Neuronal stem cell (in vitro differentiated cells): ENCODE measurements at regions not wholly inside any gene's neighbourhood (a gene's known extent, or its start where the extent isn't known, plus 50 kb on each side); places are given as distances from the start of the nearest gene placed in this dataset.

ENCODE experiments used
- DNase-seq: peaks from one replicate; pipeline ENCODE4 v3.0.0-alpha.2; 2013; ENCODE audit warnings: low spot score
- H2AFZ ChIP-seq: one replicate; pipeline ENCODE4 v1.6.1; 2013; ENCODE audit warnings: mild to moderate bottlenecking, low read length, inconsistent platforms
- H2AK5ac ChIP-seq: 2 replicates; pipeline ENCODE4 v1.6.1; 2013; ENCODE audit warnings: low read depth, mild to moderate bottlenecking, inconsistent platforms, low read length, moderate library complexity, mixed read lengths
- H2BK120ac ChIP-seq: 2 replicates; pipeline ENCODE4 v1.6.1; 2013; ENCODE audit warnings: low read depth, mild to moderate bottlenecking, inconsistent platforms, low read length, moderate library complexity, mixed read lengths
- H2BK12ac ChIP-seq: one replicate; pipeline ENCODE4 v1.6.1; 2013; ENCODE audit warnings: low read length, inconsistent platforms
- H2BK15ac ChIP-seq: 2 replicates; pipeline ENCODE4 v1.6.1; 2013; ENCODE audit warnings: mild to moderate bottlenecking, low read length, inconsistent platforms, mixed read lengths
- H2BK5ac ChIP-seq: one replicate; pipeline ENCODE4 v1.6.1; 2013; ENCODE audit warnings: inconsistent platforms, mild to moderate bottlenecking, low read length, moderate library complexity
- H3K14ac ChIP-seq: one replicate; pipeline ENCODE4 v1.6.1; 2013; ENCODE audit warnings: low read length, inconsistent platforms
- H3K18ac ChIP-seq: 2 replicates; pipeline ENCODE4 v1.6.1; 2013; ENCODE audit warnings: low read length, inconsistent platforms
- H3K23ac ChIP-seq: 2 replicates; pipeline ENCODE4 v1.6.1; 2013; ENCODE audit warnings: low read depth, mild to moderate bottlenecking, mixed read lengths, low read length, inconsistent platforms; ENCODE audit not compliant: poor library complexity
- H3K27ac ChIP-seq: replicated peaks from 3 replicates; pipeline ENCODE4 v1.5.1; 2013; ENCODE audit warnings: low read length, inconsistent platforms
- H3K27me3 ChIP-seq, 3 experiments: 2 replicates each; pipeline ENCODE4 v1.6.1; 2013; ENCODE audit warnings: low read length in 3 of 3, mild to moderate bottlenecking in 2 of 3, inconsistent platforms in 1 of 3, low read depth in 1 of 3, mixed read lengths in 1 of 3, moderate library complexity in 1 of 3; ENCODE audit not compliant: control insufficient read depth in 3 of 3, insufficient read depth in 3 of 3
- H3K36me3 ChIP-seq, 2 donors: replicated peaks in 1 of 2; 2 replicates each; pipeline ENCODE4 v1.6.1; 2013; ENCODE audit warnings: low read length in 2 of 2; ENCODE audit not compliant: control insufficient read depth in 2 of 2, insufficient read depth in 2 of 2
- H3K4ac ChIP-seq: 2 replicates; pipeline ENCODE4 v1.6.1; 2013; ENCODE audit warnings: inconsistent platforms, mild to moderate bottlenecking, low read length, moderate library complexity
- H3K4me1 ChIP-seq, 2 donors: 1 replicate in 1 of 2; 2 replicates in 1 of 2; pipeline ENCODE4 v1.6.1; 2013; ENCODE audit warnings: low read length in 2 of 2, low read depth in 1 of 2; ENCODE audit not compliant: control insufficient read depth in 2 of 2, insufficient read depth in 1 of 2
- H3K4me2 ChIP-seq: one replicate; pipeline ENCODE4 v1.6.1; 2013; ENCODE audit warnings: mild to moderate bottlenecking, low read length, inconsistent platforms; ENCODE audit not compliant: insufficient read depth, poor library complexity, severe bottlenecking
- H3K4me3 ChIP-seq, 2 donors: 2 replicates each; pipeline ENCODE4 v1.5.1; 2013; ENCODE audit warnings: low read length in 2 of 2, mild to moderate bottlenecking in 2 of 2, inconsistent platforms in 1 of 2, moderate library complexity in 1 of 2
- H3K79me1 ChIP-seq: one replicate; pipeline ENCODE4 v1.6.1; 2013; ENCODE audit warnings: low read depth, mild to moderate bottlenecking, inconsistent platforms, low read length, moderate library complexity
- H3K9ac ChIP-seq: one replicate; pipeline ENCODE4 v1.6.1; 2013; ENCODE audit warnings: mild to moderate bottlenecking, low read depth, low read length, inconsistent platforms; ENCODE audit not compliant: poor library complexity
- H3K9me3 ChIP-seq, 2 donors: replicated peaks in 1 of 2; 2 replicates each; pipeline versions ENCODE3 to v1.6.1; 2013; ENCODE audit warnings: low read length in 2 of 2, mild to moderate bottlenecking in 2 of 2, inconsistent platforms in 1 of 2, low read depth in 1 of 2, mixed read lengths in 1 of 2, moderate library complexity in 1 of 2; ENCODE audit not compliant: control insufficient read depth in 2 of 2, insufficient read depth in 1 of 2
- H4K8ac ChIP-seq: one replicate; pipeline ENCODE4 v1.6.1; 2013; ENCODE audit warnings: low read depth, mild to moderate bottlenecking, inconsistent platforms, low read length, moderate library complexity
- H4K91ac ChIP-seq: one replicate; pipeline ENCODE4 v1.6.1; 2013; ENCODE audit warnings: low read length, low read depth, mild to moderate bottlenecking, inconsistent platforms; ENCODE audit not compliant: poor library complexity
- WGBS, 2 donors: extraction: QIAGEN DNeasy Blood & Tissue Kit; methylation state at CpG; one replicate each; pipeline ENCODE4 v1.1.7; 2013; ENCODE audit warnings: missing lambda C conversion rate in 2 of 2, mixed read lengths in 1 of 2; ENCODE audit not compliant: insufficient read length in 2 of 2, insufficient replicate concordance in 1 of 2; ENCODE audit errors: extremely low coverage in 2 of 2; 5-methylcytosine and 5-hydroxymethylcytosine counted together

- Histone ChIP-seq H3K4me3 (no peak overlapping the region), H3K4me2 (no peak overlapping the region), H2BK12ac (no peak overlapping the region), H2AK5ac (no peak overlapping the region), H4K91ac (no peak overlapping the region), H2BK5ac (no peak overlapping the region), H3K4ac (no peak overlapping the region), H3K36me3 (no peaks in the 10 kb centered on the region), H3K9me3 (no peaks in the 10 kb centered on the region), H3K23ac (no peak overlapping the region), H2BK15ac (no peak overlapping the region), H3K27me3 (peaks cover 0 to 14% (median 0%) of the 10 kb centered on the region in 3 experiments), H2AFZ (no peak overlapping the region), H3K9ac (no peak overlapping the region), H3K79me1 (no peaks in the 10 kb centered on the region), H3K18ac (no peak overlapping the region), H2BK120ac (no peak overlapping the region), H3K14ac (no peak overlapping the region), H4K8ac (no peak overlapping the region), H3K4me1 (no peaks in the 10 kb centered on the region), H3K27ac (no peak overlapping the region)
- WGBS, 2 donors = no CpG with 5 or more reads among the region's 3 CpGs
- no peak for DNase-seq
These were observed 1340.9 kb downstream of the XPNPEP1 start for GRCh38 chr10:108582387-108582786.

- no peak for DNase-seq
- WGBS, 2 donors = no CpG with 5 or more reads among the region's 1 CpG
- no peak overlapping the region for H4K91ac ChIP-seq
These were observed 1345.1 kb downstream of the XPNPEP1 start for GRCh38 chr10:108578258-108578657.

DNA sequence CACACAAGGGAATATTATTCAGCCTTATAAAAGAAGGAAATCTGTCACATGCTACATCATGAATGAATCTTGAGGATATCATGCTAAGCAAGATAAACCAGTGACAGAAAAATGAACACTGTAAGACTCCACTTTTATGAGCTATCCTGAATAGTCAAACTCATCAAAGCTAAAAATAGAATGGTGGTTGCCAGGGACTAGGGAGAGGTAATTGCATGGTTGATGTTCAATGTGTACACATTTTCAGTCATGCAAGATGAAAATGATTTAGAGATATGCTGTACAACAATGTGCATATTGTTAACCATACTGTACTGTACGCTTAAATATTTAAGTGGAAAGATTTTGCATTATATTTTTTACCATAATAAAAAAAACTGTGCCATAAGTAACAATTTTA, 1349.1 kb downstream of the XPNPEP1 start:
- H3K14ac ChIP-seq = no peak overlapping the region
- H2BK120ac ChIP-seq = no peak overlapping the region
- H3K23ac ChIP-seq = no peak overlapping the region
- H3K36me3 ChIP-seq = no peaks in the 10 kb centered on the region
- H3K79me1 ChIP-seq = no peaks in the 10 kb centered on the region
- H3K4me1 ChIP-seq = peaks cover 0 to 2% of the 10 kb centered on the region in 2 donors
- H2BK12ac ChIP-seq = no peak overlapping the region
- H3K9ac ChIP-seq = no peak overlapping the region
- H4K8ac ChIP-seq = no peak overlapping the region
- no peak overlapping the region for H3K4me2 ChIP-seq
- H3K4ac ChIP-seq = no peak overlapping the region
- DNase-seq = no peak
- no peak overlapping the region for H2BK15ac ChIP-seq
- H2AK5ac ChIP-seq = no peak overlapping the region
- H3K27me3 ChIP-seq = peaks cover 0 to 4% (median 0%) of the 10 kb centered on the region in 3 experiments
- no peak overlapping the region for H2BK5ac ChIP-seq
- WGBS, 2 donors = no CpG with 5 or more reads among the region's 1 CpG
- no peak overlapping the region for H3K27ac ChIP-seq
- H3K9me3 ChIP-seq = no peaks in the 10 kb centered on the region
- no peak overlapping the region for H4K91ac ChIP-seq
- no peak overlapping the region for H3K4me3 ChIP-seq
- no peak overlapping the region for H2AFZ ChIP-seq
- no peak overlapping the region for H3K18ac ChIP-seq

More at GRCh38 chr10:108578258-108578657, 1345.1 kb downstream of the XPNPEP1 start:
- no peaks in the 10 kb centered on the region for H3K4me1 ChIP-seq
- no peak overlapping the region for H2BK120ac ChIP-seq
- H2AK5ac ChIP-seq = no peak overlapping the region
- no peaks in the 10 kb centered on the region for H3K9me3 ChIP-seq
- H2BK12ac ChIP-seq = no peak overlapping the region
- no peak overlapping the region for H3K14ac ChIP-seq
- no peaks in the 10 kb centered on the region for H3K36me3 ChIP-seq
- no peak overlapping the region for H3K4me2 ChIP-seq
- no peak overlapping the region for H3K9ac ChIP-seq
- H2BK15ac ChIP-seq = no peak overlapping the region
- no peak overlapping the region for H2BK5ac ChIP-seq
- peaks cover 0 to 18% (median 0%) of the 10 kb centered on the region in 3 experiments for H3K27me3 ChIP-seq
- no peak overlapping the region for H3K4ac ChIP-seq
- H2AFZ ChIP-seq = no peak overlapping the region
- no peaks in the 10 kb centered on the region for H3K79me1 ChIP-seq
- no peak overlapping the region for H3K27ac ChIP-seq
- H4K8ac ChIP-seq = no peak overlapping the region
- H3K18ac ChIP-seq = no peak overlapping the region
- no peak overlapping the region for H3K23ac ChIP-seq
- no peak overlapping the region for H3K4me3 ChIP-seq

- H3K14ac ChIP-seq = no peak overlapping the region
- no peak overlapping the region for H2AFZ ChIP-seq
- no peak overlapping the region for H2BK12ac ChIP-seq
- no peaks in the 10 kb centered on the region for H3K9me3 ChIP-seq
- H3K79me1 ChIP-seq = peaks cover 1% of the 10 kb centered on the region
- no peak overlapping the region for H2AK5ac ChIP-seq
- no peaks in the 10 kb centered on the region for H3K36me3 ChIP-seq
- no CpG with 5 or more reads among the region's 2 CpGs for WGBS, 2 donors
- H2BK5ac ChIP-seq = no peak overlapping the region
- H3K18ac ChIP-seq = no peak overlapping the region
- no peak overlapping the region for H3K27ac ChIP-seq
- H3K23ac ChIP-seq = no peak overlapping the region
- H2BK120ac ChIP-seq = no peak overlapping the region
- H3K4ac ChIP-seq = no peak overlapping the region
- H3K9ac ChIP-seq = no peak overlapping the region
- no peak overlapping the region for H2BK15ac ChIP-seq
- no peak overlapping the region for H3K4me3 ChIP-seq
- H4K8ac ChIP-seq = no peak overlapping the region
- H3K4me2 ChIP-seq = no peak overlapping the region
- DNase-seq = no peak
- H3K27me3 ChIP-seq = no peaks in the 10 kb centered on the region
- H3K4me1 ChIP-seq = peaks cover 0 to 2% of the 10 kb centered on the region in 2 donors
- H4K91ac ChIP-seq = no peak overlapping the region
These were observed 1354.5 kb downstream of the XPNPEP1 start for GRCh38 chr10:108568824-108569223.
